ENCODE measurements at regions not wholly inside any gene's neighbourhood (a gene's known extent, or its start where the extent isn't known, plus 50 kb on each side); places are given as distances from the start of the nearest gene placed in this dataset.

- in situ Hi-C loops (cut with MboI; ENCODE audit: low pct_unique_long_range_greater_than_20kb, low sequenced_read_pairs, unreplicated experiment) = no loop called here
- no peak for DNase-seq (ENCODE audit: low spot score)
- TF ChIP-seq, protein P1, sequence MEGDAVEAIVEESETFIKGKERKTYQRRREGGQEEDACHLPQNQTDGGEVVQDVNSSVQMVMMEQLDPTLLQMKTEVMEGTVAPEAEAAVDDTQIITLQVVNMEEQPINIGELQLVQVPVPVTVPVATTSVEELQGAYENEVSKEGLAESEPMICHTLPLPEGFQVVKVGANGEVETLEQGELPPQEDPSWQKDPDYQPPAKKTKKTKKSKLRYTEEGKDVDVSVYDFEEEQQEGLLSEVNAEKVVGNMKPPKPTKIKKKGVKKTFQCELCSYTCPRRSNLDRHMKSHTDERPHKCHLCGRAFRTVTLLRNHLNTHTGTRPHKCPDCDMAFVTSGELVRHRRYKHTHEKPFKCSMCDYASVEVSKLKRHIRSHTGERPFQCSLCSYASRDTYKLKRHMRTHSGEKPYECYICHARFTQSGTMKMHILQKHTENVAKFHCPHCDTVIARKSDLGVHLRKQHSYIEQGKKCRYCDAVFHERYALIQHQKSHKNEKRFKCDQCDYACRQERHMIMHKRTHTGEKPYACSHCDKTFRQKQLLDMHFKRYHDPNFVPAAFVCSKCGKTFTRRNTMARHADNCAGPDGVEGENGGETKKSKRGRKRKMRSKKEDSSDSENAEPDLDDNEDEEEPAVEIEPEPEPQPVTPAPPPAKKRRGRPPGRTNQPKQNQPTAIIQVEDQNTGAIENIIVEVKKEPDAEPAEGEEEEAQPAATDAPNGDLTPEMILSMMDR (IDR thresholded peaks at IDR 0.05; ENCODE audit: extremely low read depth, insufficient read depth, missing control alignments) = no peak
These were observed 938.5 kb downstream of the TRHDE start for GRCh38 chr12:73210548-73211204.

DNA sequence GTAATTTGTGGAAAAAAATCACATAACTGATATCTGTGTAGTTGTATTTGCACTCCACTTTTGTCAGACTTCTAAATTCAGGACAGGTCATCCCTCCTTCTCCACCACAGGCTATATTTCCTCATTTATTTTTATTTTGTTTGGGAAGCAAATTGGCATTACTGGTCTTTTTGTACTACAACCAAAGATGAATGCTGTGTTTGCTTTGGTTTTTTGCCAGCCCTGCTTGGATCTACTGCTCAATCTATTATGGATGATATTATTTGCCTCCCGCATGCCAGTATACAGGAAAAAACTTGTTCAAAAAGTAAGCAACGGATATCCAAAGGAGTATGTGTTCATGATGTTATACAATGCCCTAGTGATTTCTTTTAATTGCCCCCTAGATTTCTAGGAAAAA lies 948.8 kb downstream of the TRHDE start:
- no peak for DNase-seq (ENCODE audit: low spot score)
- in situ Hi-C loops (cut with MboI; ENCODE audit: low pct_unique_long_range_greater_than_20kb, low sequenced_read_pairs, unreplicated experiment) = no loop called here
- TF ChIP-seq, protein P1 (IDR thresholded peaks at IDR 0.05; ENCODE audit: extremely low read depth, insufficient read depth, missing control alignments) = no peak

GRCh38 chr12:73221398-73221797 lies 949.2 kb downstream of the TRHDE start:
- DNase-seq (ENCODE audit: low spot score) = no peak
- TF ChIP-seq, protein P1 (IDR thresholded peaks at IDR 0.05; ENCODE audit: extremely low read depth, insufficient read depth, missing control alignments) = no peak
- in situ Hi-C loops (cut with MboI; ENCODE audit: low pct_unique_long_range_greater_than_20kb, low sequenced_read_pairs, unreplicated experiment) = no loop called here

DNA sequence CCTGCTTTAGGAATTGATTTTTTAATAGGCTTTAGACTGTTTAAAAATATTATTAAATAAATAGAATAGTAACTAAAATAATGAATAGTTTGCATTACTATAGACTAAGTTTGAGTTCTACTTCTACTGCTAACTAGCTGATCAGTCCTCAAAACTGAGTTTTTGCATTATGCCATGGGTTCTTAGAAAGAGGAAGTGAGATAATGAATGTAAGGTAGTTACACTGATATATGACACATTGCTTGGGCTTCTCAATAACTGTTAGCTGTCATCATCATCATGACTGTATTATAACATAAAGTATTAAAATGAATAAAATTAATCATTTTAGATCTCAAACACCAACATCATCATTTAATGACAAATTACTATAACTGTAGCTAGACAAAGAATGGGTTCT lies 949.7 kb downstream of the TRHDE start:
- DNase-seq (ENCODE audit: low spot score) = no peak
- TF ChIP-seq, protein P1 (IDR thresholded peaks at IDR 0.05; ENCODE audit: extremely low read depth, insufficient read depth, missing control alignments) = no peak
- in situ Hi-C loops (cut with MboI; ENCODE audit: low pct_unique_long_range_greater_than_20kb, low sequenced_read_pairs, unreplicated experiment) = no loop called here

GRCh38 chr12:73225371-73225937 lies 953.3 kb downstream of the TRHDE start:
- TF ChIP-seq, protein P1 (IDR thresholded peaks at IDR 0.05; ENCODE audit: extremely low read depth, insufficient read depth, missing control alignments) = no peak
- no peak for DNase-seq (ENCODE audit: low spot score)
- in situ Hi-C loops (cut with MboI; ENCODE audit: low pct_unique_long_range_greater_than_20kb, low sequenced_read_pairs, unreplicated experiment) = no loop called here

DNA sequence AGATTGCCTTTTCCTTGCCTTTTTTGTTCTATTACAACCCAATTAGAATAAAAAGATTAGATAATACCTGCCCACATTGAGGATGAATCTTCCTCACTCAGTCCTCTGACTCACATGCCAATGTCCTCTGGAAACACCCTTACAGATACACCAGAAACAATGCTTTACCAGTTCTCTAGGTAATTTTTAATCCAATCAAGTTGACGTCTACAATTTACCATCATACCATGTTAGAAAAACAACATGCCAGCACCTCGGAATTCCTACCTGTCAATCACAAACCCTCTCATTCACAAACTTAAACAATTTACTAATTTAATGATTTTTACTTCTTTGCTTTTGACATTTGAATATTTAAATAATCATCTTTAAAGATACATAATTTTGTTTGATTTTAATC lies 953.8 kb downstream of the TRHDE start:
- no peak for DNase-seq (ENCODE audit: low spot score)
- TF ChIP-seq, protein P1 (IDR thresholded peaks at IDR 0.05; ENCODE audit: extremely low read depth, insufficient read depth, missing control alignments) = no peak
- in situ Hi-C loops (cut with MboI; ENCODE audit: low pct_unique_long_range_greater_than_20kb, low sequenced_read_pairs, unreplicated experiment) = no loop called here

Measured in GM13977 (cell line).